Frontal cortex (tissue), 3 donors: ENCODE measurements at regions not wholly inside any gene's neighbourhood (a gene's known extent, or its start where the extent isn't known, plus 50 kb on each side); places are given as distances from the start of the nearest gene placed in this dataset.

Experiments used
- DNase-seq, 2 donors: peaks; one replicate each; pipeline ENCODE4 v3.0.0; 2012; ENCODE audit warnings: low spot score in 2 of 2
- FAIRE-seq: peaks from 2 replicates; lab custom pipeline; 2012; peaks lifted over from hg19 to GRCh38; lab: Jason Lieb, UNC
- donor health status: control.
- donor health status: control.
- donor health status: control.

DNA sequence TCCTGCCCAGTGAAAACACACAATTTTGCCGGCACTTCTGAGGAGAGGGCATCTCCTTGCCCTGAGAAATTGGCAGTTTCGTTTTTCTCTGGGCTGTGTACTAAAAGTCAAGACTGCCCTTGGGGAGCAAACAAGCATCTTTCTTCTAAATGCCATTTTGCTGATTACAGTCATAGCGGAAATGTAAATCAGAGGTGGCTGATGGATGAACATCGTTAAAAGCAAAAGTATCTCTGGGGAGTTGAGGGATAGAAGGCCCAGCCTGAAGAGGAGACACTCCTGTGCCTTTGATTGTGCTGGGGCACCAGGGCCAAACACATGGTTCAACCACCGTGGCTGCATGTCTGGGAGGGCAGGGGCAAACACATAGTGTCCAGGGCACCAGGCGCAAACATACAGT lies 49.8 kb downstream of the ABCC12 start:
- no peak for FAIRE-seq
- no peak for DNase-seq

- DNase-seq (no peak), FAIRE-seq (no peak)
Measured at GRCh38 chr16:48105456-48105855, 50.3 kb downstream of the ABCC12 start.

DNA sequence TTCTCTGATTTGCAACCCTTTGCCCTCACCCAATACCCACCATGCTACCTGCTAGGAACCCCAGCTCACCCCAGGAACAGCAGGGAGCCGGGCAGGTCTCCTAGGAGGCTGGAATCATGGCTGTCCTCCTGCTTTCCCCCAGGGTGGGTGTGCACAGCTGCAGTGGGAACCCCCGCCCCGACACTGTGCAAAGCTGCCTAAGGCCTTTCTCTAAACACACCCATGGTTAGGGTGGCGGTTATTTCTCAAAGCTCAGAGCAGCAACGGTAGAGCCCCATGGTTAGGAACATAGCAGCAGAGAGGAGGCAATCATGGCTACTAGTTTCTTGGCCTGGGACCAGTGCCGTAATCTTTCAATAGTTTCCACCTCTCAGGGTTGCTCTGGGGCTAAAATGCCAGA lies 52.2 kb downstream of the ABCC12 start:
- no peak for DNase-seq
- FAIRE-seq: no peak

- FAIRE-seq (no peak), DNase-seq (no peak)
Measured at GRCh38 chr16:48102083-48103008, 53.4 kb downstream of the ABCC12 start.

DNA sequence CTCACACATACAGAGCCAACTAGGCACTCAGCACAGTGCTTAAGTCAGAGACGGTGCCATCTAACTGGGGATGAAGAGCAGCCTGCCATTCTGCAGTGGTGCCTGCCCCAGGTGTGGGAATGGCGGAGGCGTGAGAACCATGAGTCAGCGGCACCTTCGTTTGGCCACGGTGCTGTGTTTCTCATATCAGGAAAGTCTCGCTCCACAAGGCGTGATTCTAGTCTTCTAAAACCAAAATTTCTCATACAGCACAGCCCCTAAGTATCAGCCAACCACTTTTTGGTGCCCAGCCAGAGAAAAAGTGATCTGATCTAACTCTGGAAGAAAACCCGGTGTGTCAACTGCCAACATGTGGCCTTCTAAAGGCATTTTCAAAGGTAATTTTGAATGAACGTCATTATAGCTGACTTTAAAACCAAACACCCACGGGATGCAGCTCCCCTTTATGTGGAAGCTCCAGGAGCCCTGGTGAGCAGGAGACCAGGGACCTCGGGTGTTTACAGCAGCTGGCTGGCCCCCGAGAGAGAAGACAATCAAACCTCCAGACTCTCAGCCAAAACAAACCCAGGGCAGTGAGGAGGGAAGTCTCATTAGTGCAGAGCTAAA lies 54.6 kb downstream of the ABCC12 start:
- FAIRE-seq (no peak), DNase-seq (no peak)

- DNase-seq: no peak
- no peak for FAIRE-seq
Measured at GRCh38 chr16:48099455-48099854, 56.3 kb downstream of the ABCC12 start.

DNA sequence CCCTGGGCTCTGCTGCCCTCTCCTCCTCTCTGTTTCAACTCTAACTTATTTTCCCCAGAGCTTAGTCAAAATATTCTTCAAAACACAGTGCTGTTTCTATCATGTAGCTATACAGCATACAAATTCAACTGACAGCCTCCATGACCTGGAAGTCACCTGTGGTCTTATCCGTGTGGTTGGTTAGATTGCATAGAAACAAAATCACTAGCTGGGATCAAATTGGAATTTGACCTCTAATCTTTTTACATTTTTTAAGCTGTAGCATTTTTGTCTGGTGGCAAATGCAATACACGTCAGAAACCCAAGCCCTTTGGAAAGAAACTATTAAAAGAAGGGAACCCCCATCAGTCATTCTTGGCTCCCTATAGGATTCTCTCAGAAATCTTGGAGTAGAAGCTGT lies 57.3 kb downstream of the ABCC12 start:
- FAIRE-seq (no peak), DNase-seq (no peak)

GRCh38 chr16:48091117-48091516 lies 64.7 kb downstream of the ABCC12 start:
- DNase-seq (no peak), FAIRE-seq (no peak)

GRCh38 chr16:48089053-48089792 lies 66.6 kb downstream of the ABCC12 start:
- FAIRE-seq: no peak
- no peak for DNase-seq

GRCh38 chr16:48087639-48088038 lies 68.2 kb downstream of the ABCC12 start:
- no peak for DNase-seq
- no peak for FAIRE-seq

DNA sequence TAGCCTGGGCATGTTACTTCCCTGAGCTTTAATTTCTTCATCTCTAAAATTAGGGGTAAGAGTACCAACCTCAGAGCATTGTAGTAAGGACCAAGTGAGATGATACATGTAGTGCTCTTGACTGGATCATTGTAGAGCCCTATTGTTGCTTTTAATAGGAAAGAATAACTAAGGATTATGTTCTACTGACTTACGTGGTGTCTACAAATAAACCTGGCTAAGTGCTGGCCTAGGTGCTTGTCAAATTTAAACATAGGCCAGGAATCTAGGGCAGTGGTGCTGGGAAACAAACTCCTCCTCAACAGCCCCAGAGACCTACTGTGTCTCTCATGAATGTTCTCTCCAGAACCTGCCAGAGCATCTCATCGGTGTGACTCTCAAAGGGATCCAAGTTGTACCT lies 69.4 kb downstream of the ABCC12 start:
- FAIRE-seq (no peak), DNase-seq (no peak)

GRCh38 chr16:48085729-48086128 lies 70.1 kb downstream of the ABCC12 start:
- DNase-seq: no peak
- no peak for FAIRE-seq

DNA sequence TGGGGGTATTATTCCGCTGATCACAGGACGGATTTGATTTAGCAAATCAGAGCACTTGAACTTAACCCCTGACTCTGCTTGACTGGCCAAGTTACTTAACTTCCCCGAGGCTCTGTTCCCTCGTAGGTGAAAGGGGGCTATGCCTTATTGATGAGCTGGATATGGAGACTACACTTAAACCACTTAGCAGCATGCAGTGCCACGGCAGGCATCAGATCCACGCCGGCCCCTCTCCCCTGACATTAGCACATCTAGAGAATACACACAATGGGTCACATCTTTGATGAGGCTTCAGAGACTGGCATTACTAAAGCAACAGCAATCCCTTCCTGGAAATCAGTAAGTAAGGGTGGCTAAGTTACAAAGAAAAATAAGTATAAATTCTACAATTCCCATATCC lies 71.0 kb downstream of the ABCC12 start:
- no peak for FAIRE-seq
- DNase-seq: no peak

DNA sequence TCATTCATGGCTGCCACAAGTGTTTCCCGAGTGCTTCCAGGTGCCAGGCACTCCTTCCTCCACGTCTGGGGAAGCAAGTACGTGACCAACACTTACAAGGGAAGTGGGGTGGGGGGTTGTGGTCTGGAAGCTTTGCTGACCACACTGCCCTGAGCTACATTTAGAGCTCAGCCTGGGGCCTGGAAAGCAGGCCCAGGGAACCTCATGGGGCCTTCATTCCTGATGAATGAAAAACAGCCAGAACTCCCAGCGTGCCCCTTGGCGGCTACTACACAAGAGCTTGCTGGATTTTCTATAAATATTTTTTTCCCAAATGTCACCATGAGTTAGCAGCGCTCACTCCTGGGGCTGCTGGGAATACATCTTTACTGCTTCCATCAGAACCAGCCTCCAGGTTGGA lies 73.3 kb downstream of the ABCC12 start:
- FAIRE-seq (no peak), DNase-seq (no peak)

GRCh38 chr16:48081656-48082055 lies 74.1 kb downstream of the ABCC12 start:
- no peak for DNase-seq
- FAIRE-seq: no peak

GRCh38 chr16:48076455-48077012 lies 79.3 kb downstream of the ABCC12 start:
- no peak for DNase-seq

GRCh38 chr16:48075398-48075797 lies 80.4 kb downstream of the ABCC12 start:
- FAIRE-seq (no peak), DNase-seq (no peak)

More at GRCh38 chr16:48076455-48077012, 79.3 kb downstream of the ABCC12 start:
- no peak for FAIRE-seq

GRCh38 chr16:48067388-48067787 lies 88.4 kb downstream of the ABCC12 start:
- DNase-seq (no peak), FAIRE-seq (no peak)

DNA sequence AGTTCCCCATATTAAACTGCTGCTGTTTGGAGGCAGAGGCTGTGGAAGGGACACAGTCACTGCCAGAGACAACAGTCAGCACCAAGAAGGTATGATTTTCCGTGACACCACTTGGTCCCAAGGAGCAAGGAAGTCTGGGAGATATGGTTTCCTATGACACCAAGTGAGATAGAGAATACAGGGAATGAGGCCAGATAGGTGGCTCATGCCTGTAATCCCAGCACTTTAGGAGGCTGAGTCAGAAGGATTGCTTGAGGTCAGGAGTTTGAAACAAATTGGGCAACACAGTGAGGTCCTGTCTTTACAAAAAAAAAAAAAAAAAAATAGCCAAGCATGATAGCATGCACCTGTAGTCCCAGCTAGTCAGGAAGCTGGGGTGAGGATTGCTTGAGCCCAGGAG lies 90.8 kb downstream of the ABCC12 start:
- no peak for DNase-seq
- FAIRE-seq: no peak

- DNase-seq (no peak), FAIRE-seq (no peak)
Measured at GRCh38 chr16:48062681-48063080, 93.1 kb downstream of the ABCC12 start.

DNA sequence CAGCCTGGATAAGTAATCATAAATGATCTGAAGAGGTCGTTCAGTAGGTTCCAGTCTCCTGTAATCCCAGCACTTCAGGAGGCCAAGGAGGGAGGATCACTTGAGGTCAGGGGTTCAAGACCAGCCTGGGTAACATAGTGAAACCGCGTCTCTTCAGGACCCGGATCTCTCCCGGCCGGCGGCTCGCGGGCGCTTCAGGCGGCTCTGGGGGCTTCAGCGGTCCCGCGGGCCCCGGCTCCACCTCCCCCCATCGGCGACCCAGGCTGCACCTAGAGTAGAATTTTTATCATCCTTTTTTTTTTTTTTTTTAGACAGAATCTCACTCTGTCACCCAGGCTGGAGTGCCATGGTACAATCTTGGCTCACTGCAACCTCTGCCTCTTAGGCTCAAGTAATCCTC lies 95.9 kb downstream of the ABCC12 start:
- DNase-seq (no peak), FAIRE-seq (no peak)
